ENCODE measurements at regions not wholly inside any gene's neighbourhood (a gene's known extent, or its start where the extent isn't known, plus 50 kb on each side); places are given as distances from the start of the nearest gene placed in this dataset.

DNA sequence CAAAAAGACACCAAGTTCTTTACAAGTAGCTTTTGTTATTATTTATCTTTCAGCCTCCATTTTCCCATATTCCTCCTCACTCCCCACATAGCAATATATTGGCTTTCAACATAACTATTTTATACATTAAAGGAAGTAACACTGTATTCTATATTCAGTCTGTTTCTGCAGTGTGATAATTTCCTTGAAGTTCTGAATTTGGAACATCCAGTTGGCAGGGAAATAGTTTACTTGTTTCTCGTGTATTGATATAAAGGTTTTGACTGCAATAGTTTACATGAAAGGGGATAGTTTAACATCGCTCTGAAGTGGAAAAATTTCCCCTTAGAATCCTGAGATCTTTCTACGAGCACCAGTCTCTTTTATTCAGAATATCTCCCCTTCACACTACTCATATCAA, 341.5 kb upstream of the ANO3 start:
- TF ChIP-seq, protein P1, sequence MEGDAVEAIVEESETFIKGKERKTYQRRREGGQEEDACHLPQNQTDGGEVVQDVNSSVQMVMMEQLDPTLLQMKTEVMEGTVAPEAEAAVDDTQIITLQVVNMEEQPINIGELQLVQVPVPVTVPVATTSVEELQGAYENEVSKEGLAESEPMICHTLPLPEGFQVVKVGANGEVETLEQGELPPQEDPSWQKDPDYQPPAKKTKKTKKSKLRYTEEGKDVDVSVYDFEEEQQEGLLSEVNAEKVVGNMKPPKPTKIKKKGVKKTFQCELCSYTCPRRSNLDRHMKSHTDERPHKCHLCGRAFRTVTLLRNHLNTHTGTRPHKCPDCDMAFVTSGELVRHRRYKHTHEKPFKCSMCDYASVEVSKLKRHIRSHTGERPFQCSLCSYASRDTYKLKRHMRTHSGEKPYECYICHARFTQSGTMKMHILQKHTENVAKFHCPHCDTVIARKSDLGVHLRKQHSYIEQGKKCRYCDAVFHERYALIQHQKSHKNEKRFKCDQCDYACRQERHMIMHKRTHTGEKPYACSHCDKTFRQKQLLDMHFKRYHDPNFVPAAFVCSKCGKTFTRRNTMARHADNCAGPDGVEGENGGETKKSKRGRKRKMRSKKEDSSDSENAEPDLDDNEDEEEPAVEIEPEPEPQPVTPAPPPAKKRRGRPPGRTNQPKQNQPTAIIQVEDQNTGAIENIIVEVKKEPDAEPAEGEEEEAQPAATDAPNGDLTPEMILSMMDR (IDR thresholded peaks at IDR 0.05; ENCODE audit: low read length): no peak
- no peak for TF ChIP-seq EZH2 (IDR thresholded peaks at IDR 0.05; ENCODE audit: borderline replicate concordance, low read length)
